ENCODE measurements at regions not wholly inside any gene's neighbourhood (a gene's known extent, or its start where the extent isn't known, plus 50 kb on each side); places are given as distances from the start of the nearest gene placed in this dataset.

- no peak for TF ChIP-seq CTCF (IDR thresholded peaks at IDR 0.05)
- no peak for TF ChIP-seq POLR2A (IDR thresholded peaks at IDR 0.05)
These were observed 475.5 kb upstream of the CCDC196 start for GRCh38 chr14:66010695-66011094.
